Activated CD4-positive, alpha-beta T cell treated with anti-CD3 and anti-CD28 coated beads, Interleukin-2, amount 10 ng/mL, durations not matched to agents 7 days and 5 days (primary cell): ENCODE measurements at regions not wholly inside any gene's neighbourhood (a gene's known extent, or its start where the extent isn't known, plus 50 kb on each side); places are given as distances from the start of the nearest gene placed in this dataset.

ENCODE experiments used
- CTCF ChIA-PET: fragments of 350-600 bp; sonication (Branson Sonifier 250); formaldehyde crosslinking; loops from one replicate; lab custom pipeline; 2021; ENCODE audit warnings: antibody characterized with exemption; lab: Charles Lee
- POLR2A ChIA-PET: fragments of 350-600 bp; sonication (Branson Sonifier 250); formaldehyde crosslinking; loops from one replicate; lab custom pipeline; 2021; ENCODE audit warnings: antibody characterized with exemption; lab: Charles Lee
- DNase-seq: peaks from one replicate; pipeline ENCODE4 v3.0.0-alpha.2; 2020
- H3K27ac Mint-ChIP-seq: one replicate; pipeline ENCODE4 v1.8.0; 2021; ENCODE audit warnings: mild to moderate bottlenecking, moderate library complexity, mixed read lengths
- H3K27me3 Mint-ChIP-seq: one replicate; pipeline ENCODE4 v1.8.0; 2021; ENCODE audit warnings: mixed read lengths
- H3K36me3 Mint-ChIP-seq: one replicate; pipeline ENCODE4 v1.8.0; 2021; ENCODE audit warnings: low read depth, mixed read lengths
- H3K4me1 Mint-ChIP-seq: one replicate; pipeline ENCODE4 v1.8.0; 2021; ENCODE audit warnings: mixed read lengths
- H3K4me3 Mint-ChIP-seq: one replicate; pipeline ENCODE4 v1.8.0; 2021; ENCODE audit warnings: mild to moderate bottlenecking, moderate library complexity, mixed read lengths
- H3K9me3 Mint-ChIP-seq: one replicate; pipeline ENCODE4 v1.8.0; 2021; ENCODE audit warnings: mixed read lengths

GRCh38 chr17:77783991-77784820 lies 174.3 kb upstream of the TNRC6C start:
- Mint-ChIP-seq H3K9me3 (no peaks in the 10 kb centered on the region), H3K4me3 (peak overlapping the region; percentile 17), H3K27ac (peak overlapping the region; percentile 82), H3K27me3 (peaks cover 3% of the 10 kb centered on the region), H3K4me1 (peaks cover 23% of the 10 kb centered on the region), H3K36me3 (no peaks in the 10 kb centered on the region)
- peak; percentile 66 for DNase-seq
- CTCF ChIA-PET, result interaction anchor here (0.6 to 1.5 kb wide), 4 partner anchors 10 to 370 kb away, joined by 3 to 6 read pairs (median 3); no protein-coding TSS in a partner anchor
- POLR2A ChIA-PET, result interaction anchor here (1.0 kb wide), 1 partner anchor 174 kb away, joined by 5 read pairs; the partner anchor contains the start of gene TNRC6C

GRCh38 chr17:77785312-77785905 lies 173.1 kb upstream of the TNRC6C start:
- Mint-ChIP-seq H3K4me1 (peaks cover 23% of the 10 kb centered on the region), H3K27me3 (peaks cover 3% of the 10 kb centered on the region), H3K36me3 (no peaks in the 10 kb centered on the region), H3K27ac (no peak overlapping the region), H3K9me3 (no peaks in the 10 kb centered on the region), H3K4me3 (no peak overlapping the region)
- POLR2A ChIA-PET, result no interaction called here
- CTCF ChIA-PET, result no interaction called here
- DNase-seq, result no peak

- H3K27ac Mint-ChIP-seq, result no peak overlapping the region
- H3K9me3 Mint-ChIP-seq, result no peaks in the 10 kb centered on the region
- peaks cover 23% of the 10 kb centered on the region for H3K4me1 Mint-ChIP-seq
- DNase-seq, result no peak
- no peaks in the 10 kb centered on the region for H3K36me3 Mint-ChIP-seq
- ChIA-PET POLR2A (no interaction called here), CTCF (no interaction called here)
- H3K27me3 Mint-ChIP-seq, result peaks cover 3% of the 10 kb centered on the region
- no peak overlapping the region for H3K4me3 Mint-ChIP-seq
Measured at GRCh38 chr17:77786090-77786489, 172.4 kb upstream of the TNRC6C start.

- Mint-ChIP-seq H3K36me3 (no peaks in the 10 kb centered on the region), H3K4me3 (no peak overlapping the region), H3K27me3 (peaks cover 3% of the 10 kb centered on the region), H3K9me3 (no peaks in the 10 kb centered on the region), H3K4me1 (peaks cover 23% of the 10 kb centered on the region), H3K27ac (no peak overlapping the region)
- POLR2A ChIA-PET, result no interaction called here
- DNase-seq, result no peak
- CTCF ChIA-PET, result no interaction called here
Measured at GRCh38 chr17:77786740-77787505, 171.6 kb upstream of the TNRC6C start.

- Mint-ChIP-seq H3K4me3 (no peak overlapping the region), H3K36me3 (no peaks in the 10 kb centered on the region), H3K4me1 (peaks cover 3% of the 10 kb centered on the region), H3K9me3 (no peaks in the 10 kb centered on the region), H3K27me3 (peaks cover 8% of the 10 kb centered on the region), H3K27ac (no peak overlapping the region)
- DNase-seq, result no peak
- ChIA-PET POLR2A (no interaction called here), CTCF (no interaction called here)
Measured at GRCh38 chr17:77790143-77790829, 168.2 kb upstream of the TNRC6C start.

GRCh38 chr17:77792626-77793025 lies 165.9 kb upstream of the TNRC6C start:
- H3K36me3 Mint-ChIP-seq, result no peaks in the 10 kb centered on the region
- CTCF ChIA-PET, result no interaction called here
- H3K4me1 Mint-ChIP-seq, result peaks cover 2% of the 10 kb centered on the region
- H3K27ac Mint-ChIP-seq, result no peak overlapping the region
- POLR2A ChIA-PET, result no interaction called here
- DNase-seq, result no peak
- H3K9me3 Mint-ChIP-seq, result no peaks in the 10 kb centered on the region
- peaks cover 10% of the 10 kb centered on the region for H3K27me3 Mint-ChIP-seq
- no peak overlapping the region for H3K4me3 Mint-ChIP-seq

- ChIA-PET CTCF (interaction anchor here (1.1 kb wide), 1 partner anchor 9 kb away, joined by 3 read pairs; no protein-coding TSS in a partner anchor), POLR2A (interaction anchor here (0.5 kb wide), 1 partner anchor 946 kb away, joined by 4 read pairs; no protein-coding TSS in a partner anchor)
- Mint-ChIP-seq H3K9me3 (no peaks in the 10 kb centered on the region), H3K4me3 (no peak overlapping the region), H3K27ac (no peak overlapping the region), H3K4me1 (peaks cover 2% of the 10 kb centered on the region), H3K27me3 (peaks cover 8% of the 10 kb centered on the region), H3K36me3 (no peaks in the 10 kb centered on the region)
- no peak for DNase-seq
Measured at GRCh38 chr17:77793146-77793970, 165.1 kb upstream of the TNRC6C start.

- Mint-ChIP-seq H3K4me1 (peaks cover 2% of the 10 kb centered on the region), H3K9me3 (no peaks in the 10 kb centered on the region), H3K4me3 (no peak overlapping the region), H3K27ac (no peak overlapping the region), H3K36me3 (no peaks in the 10 kb centered on the region), H3K27me3 (peaks cover 8% of the 10 kb centered on the region)
- DNase-seq, result no peak
- POLR2A ChIA-PET, result no interaction called here
- CTCF ChIA-PET, result interaction anchor here (1.1 kb wide), 1 partner anchor 9 kb away, joined by 3 read pairs; no protein-coding TSS in a partner anchor
Measured at GRCh38 chr17:77793971-77794235, 164.6 kb upstream of the TNRC6C start.

- H3K9me3 Mint-ChIP-seq, result no peaks in the 10 kb centered on the region
- peaks cover 8% of the 10 kb centered on the region for H3K27me3 Mint-ChIP-seq
- CTCF ChIA-PET, result interaction anchor here (1.1 kb wide), 1 partner anchor 10 kb away, joined by 3 read pairs; no protein-coding TSS in a partner anchor
- no peak overlapping the region for H3K27ac Mint-ChIP-seq
- peaks cover 2% of the 10 kb centered on the region for H3K4me1 Mint-ChIP-seq
- no peaks in the 10 kb centered on the region for H3K36me3 Mint-ChIP-seq
- no peak overlapping the region for H3K4me3 Mint-ChIP-seq
- DNase-seq, result no peak
- POLR2A ChIA-PET, result no interaction called here
Measured at GRCh38 chr17:77794846-77795245, 163.7 kb upstream of the TNRC6C start.

- POLR2A ChIA-PET, result no interaction called here
Measured at GRCh38 chr17:77795685-77796084, 162.8 kb upstream of the TNRC6C start.

GRCh38 chr17:77796176-77796860 lies 162.2 kb upstream of the TNRC6C start:
- H3K4me1 Mint-ChIP-seq, result peaks cover 2% of the 10 kb centered on the region
- H3K27ac Mint-ChIP-seq, result no peak overlapping the region
- no peaks in the 10 kb centered on the region for H3K9me3 Mint-ChIP-seq
- DNase-seq, result no peak
- H3K4me3 Mint-ChIP-seq, result no peak overlapping the region
- POLR2A ChIA-PET, result no interaction called here
- no peaks in the 10 kb centered on the region for H3K36me3 Mint-ChIP-seq
- H3K27me3 Mint-ChIP-seq, result peaks cover 8% of the 10 kb centered on the region
- CTCF ChIA-PET, result no interaction called here

More at GRCh38 chr17:77795685-77796084, 162.8 kb upstream of the TNRC6C start:
- Mint-ChIP-seq H3K27ac (no peak overlapping the region), H3K9me3 (no peaks in the 10 kb centered on the region), H3K4me3 (no peak overlapping the region), H3K27me3 (peaks cover 8% of the 10 kb centered on the region), H3K4me1 (peaks cover 2% of the 10 kb centered on the region), H3K36me3 (no peaks in the 10 kb centered on the region)
- DNase-seq, result no peak
- CTCF ChIA-PET, result no interaction called here
